Esophagus muscularis mucosa (tissue), 4 donors: ENCODE measurements at regions not wholly inside any gene's neighbourhood (a gene's known extent, or its start where the extent isn't known, plus 50 kb on each side); places are given as distances from the start of the nearest gene placed in this dataset.

ENCODE experiments used
- DNase-seq: peaks from one replicate; pipeline ENCODE4 v3.0.0-alpha.2; 2017; ENCODE audit errors: extremely low spot score
- H3K27ac ChIP-seq, 4 donors: fragments of 200-600 bp; sonication (generic); replicated peaks in 1 of 4; 1 replicate in 3 of 4; 2 replicates in 1 of 4; pipeline ENCODE4 v1.5.1; 2016 to 2019; ENCODE audit warnings: mild to moderate bottlenecking in 1 of 4
- H3K27me3 ChIP-seq, 4 donors: fragments of 200-600 bp; sonication (generic); one replicate each; pipeline versions ENCODE4 v1.5.1 to v1.6.0; 2016 to 2019
- H3K36me3 ChIP-seq, 4 donors: fragments of 200-600 bp; sonication (generic); one replicate each; pipeline ENCODE4 v1.5.1; 2016 to 2019
- H3K4me1 ChIP-seq, 4 donors: fragments of 200-600 bp; sonication (generic); one replicate each; pipeline ENCODE4 v1.5.1; 2016 to 2019
- H3K4me3 ChIP-seq, 4 donors: fragments of 200-600 bp; sonication (generic); 1 replicate in 2 of 4; 2 replicates in 2 of 4; pipeline ENCODE4 v1.5.1; 2016 to 2019; ENCODE audit warnings: mild to moderate bottlenecking in 4 of 4, moderate library complexity in 1 of 4
- H3K9me3 ChIP-seq, 4 donors: fragments of 200-600 bp; sonication (generic); 1 replicate in 3 of 4; 2 replicates in 1 of 4; pipeline ENCODE4 v1.5.1; 2016 to 2019
- EP300 ChIP-seq: sonication (generic); formaldehyde crosslinking; IDR thresholded peaks from one replicate; pipeline ENCODE4 v1.6.1; 2017; ENCODE audit warnings: antibody characterized with exemption
- POLR2A ChIP-seq: fragments of 450-650 bp; IDR thresholded peaks from one replicate; pipeline ENCODE4 v1.6.1; 2017; ENCODE audit warnings: antibody characterized with exemption, moderate library complexity, mild to moderate bottlenecking, low read depth
- POLR2AphosphoS5 ChIP-seq, 2 donors: sonication (generic); formaldehyde crosslinking; IDR thresholded peaks; one replicate each; pipeline ENCODE4 v1.6.1; 2017; ENCODE audit warnings: antibody characterized with exemption in 2 of 2
- WGBS: methylation state at CpG from one replicate; pipeline ENCODE4 v1.1.5; 2018; 5-methylcytosine and 5-hydroxymethylcytosine counted together
- intact Hi-C: fragments of 100-400 bp; cut with DNase I; formaldehyde crosslinking; loops from one replicate; pipeline ENCODE4 v1.15.1; 2023
- TF ChIP-seq, protein P1 (sequence below), 3 experiments: fragments of 200-600 bp in 2 of 3; fragments of 450-650 bp in 1 of 3; sonication (generic) in 2 of 3; IDR thresholded peaks; one replicate each; pipeline ENCODE4 v1.5.1; 2017 to 2019; ENCODE audit warnings: antibody characterized with exemption in 3 of 3, mild to moderate bottlenecking in 2 of 3, moderate library complexity in 1 of 3

DNA sequence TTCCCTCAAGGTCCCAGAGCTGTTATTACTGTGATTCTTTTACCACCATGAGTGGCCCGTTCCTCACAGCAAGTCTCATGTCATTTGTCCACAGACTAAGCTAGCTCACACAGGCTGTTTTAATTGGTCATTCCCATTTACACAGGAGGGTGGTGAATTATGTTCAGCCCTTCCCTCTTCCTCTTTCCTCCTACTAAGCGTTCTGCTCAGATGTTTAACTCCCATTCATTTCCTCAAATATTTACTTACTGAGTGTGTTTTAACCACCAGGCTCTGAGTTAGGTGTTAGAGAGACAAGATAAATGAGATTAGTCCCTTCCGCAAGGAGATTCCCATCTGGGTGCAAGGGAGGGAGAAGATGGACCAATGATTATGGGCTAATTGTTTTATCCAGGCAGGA, 403.6 kb upstream of the ACVR2A start:
- H3K9me3 ChIP-seq: no peaks in the 10 kb centered on the region
- no peak overlapping the region for H3K4me3 ChIP-seq
- H3K4me1 ChIP-seq: peaks cover 0 to 2% (median 0%) of the 10 kb centered on the region in 4 donors
- TF ChIP-seq, protein P1, sequence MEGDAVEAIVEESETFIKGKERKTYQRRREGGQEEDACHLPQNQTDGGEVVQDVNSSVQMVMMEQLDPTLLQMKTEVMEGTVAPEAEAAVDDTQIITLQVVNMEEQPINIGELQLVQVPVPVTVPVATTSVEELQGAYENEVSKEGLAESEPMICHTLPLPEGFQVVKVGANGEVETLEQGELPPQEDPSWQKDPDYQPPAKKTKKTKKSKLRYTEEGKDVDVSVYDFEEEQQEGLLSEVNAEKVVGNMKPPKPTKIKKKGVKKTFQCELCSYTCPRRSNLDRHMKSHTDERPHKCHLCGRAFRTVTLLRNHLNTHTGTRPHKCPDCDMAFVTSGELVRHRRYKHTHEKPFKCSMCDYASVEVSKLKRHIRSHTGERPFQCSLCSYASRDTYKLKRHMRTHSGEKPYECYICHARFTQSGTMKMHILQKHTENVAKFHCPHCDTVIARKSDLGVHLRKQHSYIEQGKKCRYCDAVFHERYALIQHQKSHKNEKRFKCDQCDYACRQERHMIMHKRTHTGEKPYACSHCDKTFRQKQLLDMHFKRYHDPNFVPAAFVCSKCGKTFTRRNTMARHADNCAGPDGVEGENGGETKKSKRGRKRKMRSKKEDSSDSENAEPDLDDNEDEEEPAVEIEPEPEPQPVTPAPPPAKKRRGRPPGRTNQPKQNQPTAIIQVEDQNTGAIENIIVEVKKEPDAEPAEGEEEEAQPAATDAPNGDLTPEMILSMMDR (IDR thresholded peaks at IDR 0.05): no peak
- TF ChIP-seq EP300 (no peak), POLR2AphosphoS5 (IDR thresholded peaks at IDR 0.05) (no peak), POLR2A (no peak)
- intact Hi-C loops: no loop called here
- no peak overlapping the region for H3K27ac ChIP-seq
- H3K36me3 ChIP-seq: no peaks in the 10 kb centered on the region
- DNase-seq: no peak
- no peaks in the 10 kb centered on the region for H3K27me3 ChIP-seq
- 78% methylated on average over 3 of the region's 3 CpGs for WGBS

DNA sequence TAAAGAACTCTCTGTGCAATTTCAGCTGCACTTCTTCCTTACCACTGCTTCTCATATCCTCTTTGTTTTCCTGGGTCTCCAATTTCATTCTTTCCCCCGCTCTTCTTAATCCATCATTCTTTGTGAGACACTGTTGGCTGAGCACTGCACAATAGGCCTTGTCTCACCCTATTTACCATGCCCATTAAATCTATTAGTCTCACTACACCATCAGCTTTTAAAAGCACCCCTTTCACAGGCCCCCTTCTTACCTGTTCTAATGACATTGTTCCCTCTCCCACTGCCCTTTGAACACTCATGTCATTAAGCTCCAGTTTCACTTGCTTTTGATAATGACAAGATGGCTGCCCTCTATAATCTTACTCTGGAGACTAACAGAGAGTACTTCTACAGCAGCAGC, 404.1 kb upstream of the ACVR2A start:
- Histone ChIP-seq H3K4me1 (no peaks in the 10 kb centered on the region), H3K9me3 (no peaks in the 10 kb centered on the region), H3K4me3 (no peak overlapping the region), H3K27me3 (no peaks in the 10 kb centered on the region), H3K36me3 (no peaks in the 10 kb centered on the region), H3K27ac (no peak overlapping the region)
- WGBS: 92% methylated on average over 1 of the region's 1 CpG
- TF ChIP-seq POLR2AphosphoS5 (IDR thresholded peaks at IDR 0.05): no peak
- TF ChIP-seq POLR2A: no peak
- no peak for TF ChIP-seq EP300
- TF ChIP-seq, protein P1 (IDR thresholded peaks at IDR 0.05): no peak
- intact Hi-C loops: no loop called here
- peak; percentile 14 for DNase-seq

DNA sequence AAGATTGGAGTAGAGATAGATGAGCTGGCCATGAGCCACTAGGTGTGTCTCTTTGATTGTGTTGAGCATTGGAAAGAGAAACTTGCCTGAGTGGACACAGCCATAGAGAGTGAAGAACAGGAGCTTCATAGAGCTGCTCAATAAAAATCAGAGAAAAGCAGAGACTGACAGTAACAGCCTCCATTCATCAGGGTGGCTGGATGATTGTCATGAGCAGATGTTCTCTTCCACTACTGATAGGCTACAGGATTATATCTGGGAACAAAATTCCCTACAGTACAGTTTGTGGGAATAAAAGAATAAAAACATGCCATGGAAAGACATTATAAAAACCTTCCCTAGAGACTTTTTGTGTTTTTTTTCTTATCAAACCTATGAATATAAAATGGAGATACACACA, 404.8 kb upstream of the ACVR2A start:
- no peaks in the 10 kb centered on the region for H3K9me3 ChIP-seq
- no peak overlapping the region for H3K4me3 ChIP-seq
- DNase-seq: no peak
- intact Hi-C loops: no loop called here
- H3K27me3 ChIP-seq: no peaks in the 10 kb centered on the region
- no peaks in the 10 kb centered on the region for H3K36me3 ChIP-seq
- H3K27ac ChIP-seq: no peak overlapping the region
- no peaks in the 10 kb centered on the region for H3K4me1 ChIP-seq
- no peak for TF ChIP-seq EP300
- TF ChIP-seq, protein P1 (IDR thresholded peaks at IDR 0.05): no peak
- TF ChIP-seq POLR2A: no peak
- no peak for TF ChIP-seq POLR2AphosphoS5 (IDR thresholded peaks at IDR 0.05)

DNA sequence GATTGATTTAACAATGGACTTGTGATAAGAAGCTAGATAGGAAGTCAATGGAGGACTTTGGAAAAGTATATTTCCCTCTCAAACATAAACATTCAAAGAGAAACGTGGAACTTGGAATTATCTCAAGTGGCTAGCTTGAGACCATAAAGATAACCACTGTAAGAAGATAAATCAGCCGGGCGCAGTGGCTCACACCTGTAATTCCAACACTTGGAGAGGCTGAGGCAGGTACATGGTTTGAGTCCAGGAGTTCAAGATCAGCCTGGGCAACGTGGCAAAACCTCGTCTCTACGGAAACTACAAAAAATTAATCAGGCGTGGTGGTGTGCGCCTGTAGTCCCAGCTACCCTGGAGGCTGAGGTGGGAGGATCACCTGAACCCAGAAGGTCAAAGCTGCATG, 405.9 kb upstream of the ACVR2A start:
- no peaks in the 10 kb centered on the region for H3K27me3 ChIP-seq
- H3K4me3 ChIP-seq: no peak overlapping the region
- TF ChIP-seq POLR2AphosphoS5 (IDR thresholded peaks at IDR 0.05) (no peak), POLR2A (no peak), EP300 (no peak)
- TF ChIP-seq, protein P1 (IDR thresholded peaks at IDR 0.05): no peak
- intact Hi-C loops: no loop called here
- H3K9me3 ChIP-seq: no peaks in the 10 kb centered on the region
- 94% methylated on average over 8 of the region's 8 CpGs for WGBS
- H3K27ac ChIP-seq: no peak overlapping the region
- DNase-seq: peak; percentile 45
- peaks cover 0 to 4% (median 4%) of the 10 kb centered on the region in 4 donors for H3K4me1 ChIP-seq
- H3K36me3 ChIP-seq: no peaks in the 10 kb centered on the region

DNA sequence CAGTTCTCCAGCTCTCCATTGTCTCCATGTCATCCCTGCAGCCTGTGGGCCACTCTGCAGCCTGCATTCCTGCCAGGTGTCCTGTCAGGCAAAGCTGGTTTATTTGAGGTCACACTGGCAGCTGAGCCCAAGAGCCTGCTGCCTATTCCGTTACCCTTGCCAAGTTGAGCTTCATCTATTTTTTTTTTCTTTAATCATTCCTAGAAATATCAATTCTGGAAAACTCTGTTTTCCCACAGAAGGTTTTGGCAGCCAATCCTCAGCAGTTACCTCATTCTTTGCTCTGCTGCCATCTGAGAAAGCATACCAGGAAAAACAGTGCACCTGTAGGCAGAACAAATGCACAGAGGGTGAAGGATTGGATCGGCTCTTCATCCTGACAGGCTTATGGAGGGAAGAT, 411.0 kb upstream of the ACVR2A start:
- TF ChIP-seq EP300 (no peak), POLR2A (no peak), POLR2AphosphoS5 (IDR thresholded peaks at IDR 0.05) (no peak)
- TF ChIP-seq, protein P1 (IDR thresholded peaks at IDR 0.05): no peak
- WGBS: 53% methylated on average over 2 of the region's 2 CpGs
- intact Hi-C loops: no loop called here
- no peaks in the 10 kb centered on the region for H3K27me3 ChIP-seq
- H3K27ac ChIP-seq: no peak overlapping the region
- H3K36me3 ChIP-seq: no peaks in the 10 kb centered on the region
- H3K4me3 ChIP-seq: no peak overlapping the region
- DNase-seq: no peak
- H3K9me3 ChIP-seq: no peaks in the 10 kb centered on the region
- peaks cover 0 to 12% (median 10%) of the 10 kb centered on the region in 4 donors for H3K4me1 ChIP-seq
